ENCODE measurements at regions not wholly inside any gene's neighbourhood (a gene's known extent, or its start where the extent isn't known, plus 50 kb on each side); places are given as distances from the start of the nearest gene placed in this dataset.

- no peak for TF ChIP-seq CTCF (IDR thresholded peaks at IDR 0.05 in 2 of 3, conservative IDR thresholded peaks at IDR 0.05 in 1 of 3; ENCODE audit: borderline replicate concordance in 1 of 3, insufficient read depth in 1 of 3, low read depth in 2 of 3, low read length in 2 of 3)
- no peak for TF ChIP-seq EGR1 (IDR thresholded peaks at IDR 0.05; ENCODE audit: low read depth)
- no peak for TF ChIP-seq YY1 (IDR thresholded peaks at IDR 0.05; ENCODE audit: extremely low read depth, insufficient replicate concordance, low read depth, low read length)
- no peak for TF ChIP-seq POLR2A (IDR thresholded peaks at IDR 0.05; ENCODE audit: borderline replicate concordance, extremely low read depth, insufficient read depth, insufficient read length)
- TF ChIP-seq RAD21 (IDR thresholded peaks at IDR 0.05; ENCODE audit: low read depth): no peak
- no peak for TF ChIP-seq ZFX (IDR thresholded peaks at IDR 0.05)
- TF ChIP-seq ATF3 (IDR thresholded peaks at IDR 0.05): no peak
Observed at GRCh38 chr13:80086304-80086721, 254.6 kb downstream of the SPRY2 start.
